GM10266 (cell line): ENCODE measurements at regions not wholly inside any gene's neighbourhood (a gene's known extent, or its start where the extent isn't known, plus 50 kb on each side); places are given as distances from the start of the nearest gene placed in this dataset.
"Not testable (repeated sequence)": the region's sequence is repeated elsewhere in the genome, so short reads cannot be mapped to it uniquely, and the experiment has no call there.

Experiments
- DNase-seq: peaks from one replicate; pipeline ENCODE4 v3.0.0; 2012; ENCODE audit errors: extremely low spot score
- CTCF ChIP-seq: IDR thresholded peaks from 2 replicates; pipeline ENCODE4 v1.5.1; 2012; ENCODE audit warnings: mild to moderate bottlenecking, low read depth; ENCODE audit not compliant: control insufficient read depth, insufficient read depth; ENCODE audit errors: missing control alignments

DNA sequence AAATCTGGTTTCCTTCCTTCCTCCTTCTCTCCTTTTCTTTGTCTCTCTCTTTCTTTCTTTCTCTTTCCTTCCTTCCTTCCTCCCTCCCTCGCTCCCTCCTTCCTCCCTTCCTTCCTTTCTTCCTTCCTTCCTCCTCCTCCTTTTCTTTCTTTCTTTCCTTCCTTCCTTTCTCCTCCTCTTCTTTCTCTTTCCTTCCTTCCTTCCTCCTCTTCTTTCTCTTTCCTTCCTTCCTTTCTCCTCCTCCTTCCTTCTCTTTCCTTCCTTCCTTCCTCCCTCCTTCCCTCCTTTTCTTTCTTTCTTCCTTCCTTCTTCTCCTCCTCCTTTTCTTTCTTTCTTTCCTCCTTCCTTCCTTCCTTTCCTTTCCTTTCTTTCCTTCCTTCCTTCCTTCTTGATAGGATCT is 61.2 kb downstream of the VIP start:
- no peak for DNase-seq
- TF ChIP-seq CTCF = no peak

- no peak for DNase-seq
- TF ChIP-seq CTCF = no peak
Observed at GRCh38 chr6:152815230-152815872, 64.8 kb downstream of the VIP start.

DNA sequence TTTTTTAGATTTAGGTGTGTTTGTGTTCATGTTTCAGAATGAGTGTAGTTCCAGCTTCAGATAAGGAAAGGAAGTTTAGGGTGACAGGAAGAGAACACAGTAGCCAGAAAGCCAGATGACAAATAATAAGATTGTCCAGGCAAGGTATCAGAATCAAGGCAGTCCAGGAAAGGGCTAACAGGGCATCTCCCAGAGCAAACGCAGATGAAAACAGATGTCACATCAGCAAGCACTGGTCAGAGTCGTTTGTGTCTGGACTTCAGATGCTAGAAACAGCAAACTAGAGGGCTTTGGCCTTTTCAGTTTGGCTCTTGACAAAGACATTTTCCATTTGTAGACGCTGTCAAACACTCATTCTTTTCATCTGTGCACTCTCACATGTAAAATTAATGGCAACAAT is 65.5 kb downstream of the VIP start:
- no peak for TF ChIP-seq CTCF
- DNase-seq = no peak

GRCh38 chr6:152821525-152821924 is 70.9 kb downstream of the VIP start:
- no peak for TF ChIP-seq CTCF
- DNase-seq = no peak

DNA sequence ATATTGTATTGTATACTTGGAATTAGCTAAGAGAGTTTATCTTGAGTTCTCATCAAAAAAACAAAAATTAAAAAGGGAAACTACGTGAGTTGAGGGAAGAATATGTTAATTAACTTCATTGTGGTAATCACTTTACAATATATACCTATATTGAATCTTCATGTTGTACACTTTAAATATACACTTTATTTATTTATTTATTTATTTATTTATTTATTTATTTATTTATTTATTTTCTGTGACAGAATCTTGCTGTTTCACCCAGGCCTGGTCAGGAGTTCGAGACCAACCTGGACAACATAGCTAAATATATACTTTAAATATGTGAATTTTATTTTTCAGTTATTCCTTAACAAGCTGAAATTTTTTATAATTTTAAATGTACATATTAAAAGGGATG is 74.1 kb downstream of the VIP start:
- TF ChIP-seq CTCF = no peak
- no peak for DNase-seq

DNA sequence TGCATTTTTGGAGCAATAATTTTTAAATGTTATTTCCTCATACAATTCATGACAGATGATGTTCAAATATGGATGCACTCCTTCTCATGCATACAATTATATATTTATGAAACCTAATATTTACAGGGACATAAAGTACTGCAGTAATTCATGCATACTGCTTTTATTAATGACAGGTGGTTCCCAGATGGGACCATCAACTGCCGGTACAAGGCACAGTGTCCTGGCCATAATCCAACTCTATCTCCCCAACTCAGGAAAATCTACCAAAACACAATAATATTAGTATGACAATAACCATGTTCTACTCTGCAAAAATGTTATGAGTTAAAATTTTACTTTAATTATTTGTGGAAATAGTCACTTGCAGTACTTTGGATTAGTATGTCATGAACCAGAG is 77.8 kb downstream of the VIP start:
- no peak for DNase-seq
- no peak for TF ChIP-seq CTCF

DNA sequence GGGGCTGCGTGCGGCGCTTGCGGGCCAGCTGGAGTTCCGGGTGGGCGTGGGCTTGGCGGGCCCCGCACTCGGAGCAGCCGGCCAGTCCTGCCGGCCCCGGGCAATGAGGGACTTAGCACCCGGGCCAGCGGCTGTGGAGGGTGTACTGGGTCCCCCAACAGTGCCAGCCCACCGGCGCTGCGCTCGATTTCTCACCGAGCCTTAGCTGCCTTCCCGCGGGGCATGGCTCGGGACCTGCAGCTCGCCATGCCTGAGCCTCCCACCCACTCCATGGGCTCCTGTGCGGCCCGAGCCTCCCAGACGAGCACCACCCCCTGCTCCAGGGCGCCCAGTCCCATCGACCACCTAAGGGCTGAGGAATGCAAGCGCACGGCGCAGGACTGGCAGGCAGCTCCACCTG is 83.8 kb downstream of the VIP start:
- not testable (repeated sequence) for DNase-seq

DNA sequence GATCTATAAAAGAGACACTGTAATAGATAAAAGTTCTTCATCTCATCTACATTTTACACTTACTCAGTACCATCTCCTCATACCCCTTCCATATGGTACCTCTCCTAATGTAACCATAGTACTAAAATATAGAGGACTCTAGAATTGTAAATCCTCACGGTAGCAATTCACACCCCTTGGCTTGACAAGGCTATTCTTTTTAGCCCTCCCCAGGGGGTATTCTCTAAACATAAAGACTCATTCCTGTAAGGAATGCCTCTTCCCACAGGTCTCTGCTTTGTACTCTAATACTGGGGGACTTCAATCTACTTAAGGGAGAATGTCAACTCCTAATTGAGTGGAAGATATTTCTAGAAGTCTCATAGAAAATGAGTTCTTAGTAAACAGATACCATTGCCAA is 85.9 kb downstream of the VIP start:
- DNase-seq = no peak
- TF ChIP-seq CTCF = no peak
